ENCODE measurements at regions not wholly inside any gene's neighbourhood (a gene's known extent, or its start where the extent isn't known, plus 50 kb on each side); places are given as distances from the start of the nearest gene placed in this dataset.

DNA sequence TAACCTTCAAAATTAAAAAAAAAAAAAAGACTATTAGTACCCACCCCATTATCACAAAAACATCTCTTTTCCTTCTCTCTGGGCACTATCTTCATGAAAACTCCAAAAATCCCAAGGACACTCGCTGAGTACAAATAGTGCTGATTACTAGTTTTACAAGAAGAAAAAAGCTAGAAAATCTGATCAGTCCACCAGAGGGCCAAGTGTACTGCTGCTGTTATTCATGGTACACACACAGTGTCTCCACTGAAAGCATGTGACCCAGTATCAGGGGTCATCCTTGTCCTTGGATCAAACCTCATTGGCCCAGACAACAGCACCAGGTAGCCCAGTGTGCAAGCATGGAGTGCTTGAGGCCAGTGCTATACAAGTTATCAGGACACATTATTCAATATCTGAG, 382.7 kb upstream of the KLHL29 start:
- intact Hi-C loops (cut with micrococcal nuclease) = no loop called here

DNA sequence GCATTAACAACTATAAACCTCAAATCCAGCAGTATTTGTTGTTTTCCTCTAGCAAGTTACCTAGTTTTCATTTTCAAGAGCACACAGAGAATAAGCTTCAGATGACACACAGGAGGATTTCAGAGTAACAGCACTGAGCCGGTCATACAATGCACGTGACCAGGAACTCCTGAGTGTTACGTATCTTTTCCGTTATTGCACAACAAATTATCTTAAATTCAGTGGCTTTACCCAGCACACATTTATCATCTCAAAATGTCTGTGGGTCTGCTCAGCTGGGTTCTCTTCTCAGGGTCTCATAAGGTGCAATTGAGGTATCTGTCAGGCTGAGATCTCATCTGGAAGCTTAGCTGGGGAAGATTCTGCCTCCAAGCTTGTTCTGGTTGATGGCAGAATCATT, 379.5 kb upstream of the KLHL29 start:
- intact Hi-C loops (cut with micrococcal nuclease) = no loop called here

DNA sequence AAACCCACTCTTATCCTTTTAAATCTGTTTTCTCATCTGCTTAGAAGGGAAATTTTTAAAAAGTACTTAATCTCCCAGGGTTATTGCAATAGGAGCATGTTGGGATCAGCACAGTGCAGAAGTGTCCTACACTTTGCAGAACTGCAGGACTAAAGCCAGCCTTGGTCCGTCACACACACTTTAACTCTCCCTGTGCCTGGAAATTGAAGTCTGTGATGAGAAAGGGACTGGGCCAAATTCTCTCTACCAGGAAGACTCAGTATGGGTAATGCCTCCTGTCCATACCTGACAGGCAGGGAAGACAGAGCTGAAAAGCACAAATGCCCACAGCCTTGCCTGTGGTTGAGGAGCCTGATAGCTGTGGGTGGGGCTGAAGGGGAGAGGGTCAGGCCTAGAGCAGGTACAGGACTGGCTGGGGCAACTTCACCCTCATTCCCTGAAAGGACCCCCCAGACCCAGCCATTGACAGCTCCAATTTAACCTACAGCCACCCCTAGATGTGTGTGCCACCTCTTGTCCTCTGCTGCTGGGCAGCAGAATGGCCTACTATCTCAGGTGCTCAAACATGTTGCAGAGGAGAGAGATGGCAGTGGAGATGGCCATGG, 377.2 kb upstream of the KLHL29 start:
- intact Hi-C loops (cut with micrococcal nuclease) = no loop called here

DNA sequence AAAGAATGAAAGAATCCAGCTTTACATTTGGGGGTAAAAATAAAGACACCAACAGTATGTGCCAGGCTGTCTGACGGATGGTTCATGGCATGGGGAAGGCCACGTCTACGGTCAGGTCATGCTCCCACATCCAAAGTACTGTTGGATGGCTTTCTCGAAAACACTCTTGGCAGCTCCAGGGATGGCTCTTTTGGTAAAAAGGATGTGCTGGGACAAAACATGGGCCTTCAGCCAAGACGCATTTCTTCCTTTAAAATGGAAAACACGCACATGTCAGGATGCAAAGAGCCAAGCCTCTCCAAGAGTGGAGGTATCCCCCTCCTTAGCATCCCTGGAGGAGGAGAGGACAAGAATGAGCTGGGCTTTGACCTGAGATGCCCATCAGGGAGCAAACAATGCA, 376.5 kb upstream of the KLHL29 start:
- intact Hi-C loops (cut with micrococcal nuclease) = no loop called here

DNA sequence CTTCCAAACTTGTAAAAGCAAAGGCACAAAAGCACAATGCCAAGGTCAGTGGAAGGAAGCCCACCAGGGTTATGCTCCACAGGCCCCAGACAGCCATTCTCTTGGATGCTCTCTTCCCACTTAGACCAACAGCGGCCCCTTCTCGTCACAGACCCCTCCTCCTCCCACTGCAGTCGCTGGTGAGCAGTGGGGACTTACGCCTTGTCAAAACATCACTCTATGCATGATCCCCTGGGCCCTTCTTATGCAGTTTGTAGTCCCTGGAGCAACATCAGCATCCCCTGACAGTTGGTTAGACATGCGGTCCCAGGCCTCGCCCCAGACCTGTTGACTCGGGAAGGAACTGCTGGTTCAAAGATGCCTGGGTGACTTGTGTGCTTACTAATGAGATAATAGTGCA, 376.0 kb upstream of the KLHL29 start:
- intact Hi-C loops (cut with micrococcal nuclease) = no loop called here

DNA sequence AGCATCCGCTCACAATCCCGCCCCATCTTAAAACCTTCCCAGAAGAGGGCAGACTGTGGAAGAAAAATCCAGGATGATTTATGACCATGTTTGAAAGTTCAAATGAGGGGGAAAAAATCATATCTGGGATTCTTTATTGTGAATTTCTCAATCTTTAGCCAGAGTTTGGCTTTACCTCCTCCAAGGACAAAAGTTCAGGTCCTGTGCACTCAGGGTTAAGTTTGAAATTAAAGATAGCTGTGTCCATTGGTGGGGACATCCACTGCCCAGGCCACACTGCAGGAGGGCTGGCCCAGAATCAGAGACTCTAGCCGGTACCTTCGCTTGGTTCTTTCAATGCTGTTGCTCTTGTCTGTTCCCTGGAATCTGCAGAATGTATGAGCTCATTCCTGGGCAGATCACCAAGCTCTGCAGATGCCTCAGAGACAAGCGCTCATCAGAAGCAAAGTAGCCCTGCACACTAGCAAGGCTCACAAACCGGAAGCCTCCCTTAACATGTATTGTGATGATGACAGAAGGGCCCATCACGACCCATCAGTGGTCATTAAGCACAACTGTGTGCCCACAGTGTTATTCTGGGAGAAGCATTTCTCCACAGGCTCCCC, 375.3 kb upstream of the KLHL29 start:
- intact Hi-C loops (cut with micrococcal nuclease) = no loop called here

DNA sequence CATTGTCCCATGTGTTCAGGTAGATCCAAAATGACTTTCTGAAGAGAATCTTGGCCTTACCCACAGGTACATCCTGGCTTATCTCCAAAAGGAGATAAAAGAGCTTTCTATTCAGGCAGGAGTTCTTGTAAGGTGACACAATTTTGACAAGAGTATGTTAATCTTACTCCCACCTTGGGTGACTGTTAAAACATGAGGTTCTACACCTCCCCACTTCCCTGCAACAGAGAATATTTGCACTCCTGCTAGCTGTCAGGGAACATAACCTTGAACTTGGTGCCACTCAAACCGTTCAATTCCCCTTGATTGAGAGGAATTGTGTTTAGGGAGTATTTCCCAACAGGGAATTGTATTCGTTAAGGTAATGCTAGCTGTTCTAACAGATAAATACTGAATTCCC, 372.5 kb upstream of the KLHL29 start:
- intact Hi-C loops (cut with micrococcal nuclease) = no loop called here

DNA sequence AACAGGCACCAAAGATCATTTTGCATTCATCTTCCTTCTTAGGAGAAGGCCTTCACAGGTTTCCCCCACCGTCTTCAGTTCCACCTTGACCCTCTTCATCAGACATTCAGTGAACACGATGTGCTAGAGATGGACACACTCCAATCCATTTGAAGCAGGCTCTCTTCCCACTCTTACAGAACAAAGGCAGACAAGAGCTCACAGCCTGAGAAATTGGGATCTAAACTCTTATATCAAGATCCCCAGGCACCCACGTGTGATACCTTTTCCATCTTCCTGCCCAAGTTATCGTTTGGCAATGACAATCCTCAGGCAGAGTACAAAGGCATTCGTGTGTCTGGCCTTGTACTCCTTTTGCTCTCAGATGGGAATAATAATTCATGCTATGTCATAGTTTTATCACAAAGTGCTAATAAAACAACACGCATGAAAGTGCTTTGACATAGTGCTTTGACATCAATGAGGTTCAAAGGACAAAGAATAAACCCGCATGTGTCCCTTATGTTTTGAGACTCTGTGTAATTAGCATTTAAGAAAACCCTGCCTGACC, 369.3 kb upstream of the KLHL29 start:
- intact Hi-C loops (cut with micrococcal nuclease) = no loop called here

DNA sequence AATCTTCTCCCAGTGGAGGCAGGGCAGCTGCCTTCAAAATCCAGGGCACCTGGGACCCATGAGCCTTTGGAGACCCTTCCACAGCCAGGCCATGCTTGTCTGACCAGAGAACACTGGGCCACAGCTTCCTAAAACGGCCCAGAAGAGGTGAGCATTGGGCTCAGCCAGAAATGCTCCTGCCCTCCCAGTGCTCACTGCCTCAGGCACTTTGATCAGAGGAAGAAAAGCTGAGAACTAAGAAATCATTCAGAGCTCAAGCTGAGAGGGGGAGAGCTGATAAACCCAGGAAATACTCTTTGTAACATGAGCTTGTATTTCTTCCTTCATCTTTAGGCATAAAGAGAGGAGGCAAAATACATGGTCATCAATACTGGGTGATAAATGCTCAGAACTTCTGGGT, 365.5 kb upstream of the KLHL29 start:
- intact Hi-C loops (cut with micrococcal nuclease) = no loop called here

DNA sequence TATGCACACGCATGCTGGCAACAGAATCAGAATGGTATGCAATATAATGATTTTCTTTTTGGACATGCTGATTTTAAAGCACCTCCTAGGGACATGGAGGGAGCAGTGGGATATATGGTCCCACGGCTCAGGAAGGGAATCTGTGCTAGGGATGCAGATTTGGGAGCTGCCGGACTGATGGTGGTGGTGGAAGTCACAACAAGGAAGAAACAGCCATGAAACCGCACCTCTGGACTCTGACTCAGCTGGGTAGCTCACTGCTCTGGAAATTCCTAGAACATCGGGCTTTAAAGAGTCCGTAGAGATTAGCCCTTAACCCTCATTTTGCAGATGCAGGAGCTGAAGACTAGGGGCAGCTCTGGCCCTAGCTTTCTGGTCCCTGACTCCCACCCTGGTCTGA, 364.3 kb upstream of the KLHL29 start:
- intact Hi-C loops (cut with micrococcal nuclease) = no loop called here

DNA sequence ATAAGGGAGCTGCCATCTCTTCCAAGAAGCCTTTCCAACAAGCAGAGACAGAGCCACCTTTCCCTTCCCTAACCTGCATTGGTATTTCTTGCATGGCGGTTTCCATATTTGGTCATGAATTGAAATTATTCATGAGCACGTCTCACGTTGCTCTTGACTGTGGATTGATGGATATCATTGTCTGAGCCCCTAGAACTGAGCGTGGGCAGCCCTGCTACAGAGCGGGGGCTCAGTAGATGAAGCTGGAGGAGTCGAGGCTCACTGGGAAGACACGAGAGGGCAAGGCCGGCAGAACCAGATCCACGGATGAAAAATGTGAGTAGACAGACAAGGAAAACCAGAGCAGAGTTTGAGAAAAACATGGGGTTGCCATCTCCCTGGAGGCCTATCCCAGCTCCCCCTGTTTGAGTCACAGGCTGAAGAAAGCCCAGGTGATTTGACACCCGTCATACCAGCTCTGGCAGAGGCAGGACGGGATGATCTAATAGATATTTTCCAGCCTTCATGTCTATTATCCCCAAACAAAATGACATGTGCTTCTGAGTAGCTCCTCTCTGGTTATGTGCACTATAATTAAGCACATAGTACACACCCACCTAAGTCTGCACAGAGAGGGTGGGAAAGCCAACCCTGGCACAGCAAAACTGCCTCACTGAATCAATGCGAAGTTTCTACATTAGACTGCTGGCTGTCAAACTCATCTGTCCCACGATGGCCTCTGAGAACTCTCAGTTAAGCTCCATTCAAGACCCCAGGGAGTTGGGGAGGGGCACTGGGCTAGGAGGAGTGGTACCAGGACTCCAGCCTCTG, 363.5 kb upstream of the KLHL29 start:
- intact Hi-C loops (cut with micrococcal nuclease) = no loop called here

DNA sequence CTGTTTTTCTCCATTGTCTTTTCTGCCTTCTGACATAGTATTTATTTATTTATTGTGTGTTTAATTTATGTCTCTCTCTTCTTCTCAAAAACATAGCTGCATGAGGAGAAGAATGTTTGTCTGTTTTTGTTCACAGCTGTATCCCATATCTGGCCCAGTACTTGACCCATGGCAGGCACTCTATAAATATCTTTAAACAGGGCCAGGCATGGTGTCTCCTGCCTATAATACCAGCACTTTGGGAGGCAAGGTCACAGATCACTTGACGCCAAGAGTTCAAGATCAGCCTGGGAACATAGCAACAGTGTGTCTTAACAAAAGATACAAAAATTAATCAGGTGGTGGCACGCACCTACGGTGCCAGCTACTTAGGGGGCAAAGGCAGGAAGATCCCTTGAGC, 361.3 kb upstream of the KLHL29 start:
- intact Hi-C loops (cut with micrococcal nuclease) = no loop called here

DNA sequence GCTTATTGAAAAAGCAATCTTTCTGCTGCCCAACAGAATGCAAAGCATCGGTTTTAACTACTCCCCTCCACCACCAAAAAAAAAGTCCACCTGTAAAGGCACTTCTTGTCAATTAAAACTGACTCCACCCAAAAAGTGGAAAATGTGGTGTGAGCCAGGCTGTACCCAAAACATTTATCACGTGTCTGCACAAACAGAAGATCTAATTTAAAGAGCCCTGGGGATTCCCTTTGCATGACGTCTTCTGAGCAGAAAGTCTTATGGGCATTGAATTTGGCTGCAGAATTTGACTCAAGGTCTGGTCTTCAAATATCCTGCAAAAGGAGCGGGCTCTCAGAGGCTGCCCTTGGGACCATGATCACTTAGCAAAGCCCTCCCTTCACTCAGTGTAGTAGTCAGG, 358.3 kb upstream of the KLHL29 start:
- intact Hi-C loops (cut with micrococcal nuclease) = no loop called here

DNA sequence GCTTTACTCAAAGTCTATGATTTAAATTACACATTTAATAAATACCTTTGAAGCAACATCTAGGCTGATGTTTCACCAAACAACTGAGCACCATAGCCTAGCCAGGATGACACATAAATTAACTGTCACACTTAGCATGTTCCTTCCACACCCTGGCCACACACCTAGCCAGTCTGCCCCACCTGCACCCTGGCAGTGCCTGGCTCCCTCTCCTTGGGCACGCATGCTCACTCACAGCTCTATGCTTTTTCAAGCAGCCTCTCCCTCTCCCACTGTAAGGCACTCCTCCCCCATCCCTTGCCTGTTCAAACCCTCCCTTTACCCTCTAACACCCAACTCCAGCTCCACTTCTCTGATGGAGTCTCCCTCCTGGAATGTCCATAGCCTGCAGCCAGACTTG, 357.6 kb upstream of the KLHL29 start:
- intact Hi-C loops (cut with micrococcal nuclease) = no loop called here

DNA sequence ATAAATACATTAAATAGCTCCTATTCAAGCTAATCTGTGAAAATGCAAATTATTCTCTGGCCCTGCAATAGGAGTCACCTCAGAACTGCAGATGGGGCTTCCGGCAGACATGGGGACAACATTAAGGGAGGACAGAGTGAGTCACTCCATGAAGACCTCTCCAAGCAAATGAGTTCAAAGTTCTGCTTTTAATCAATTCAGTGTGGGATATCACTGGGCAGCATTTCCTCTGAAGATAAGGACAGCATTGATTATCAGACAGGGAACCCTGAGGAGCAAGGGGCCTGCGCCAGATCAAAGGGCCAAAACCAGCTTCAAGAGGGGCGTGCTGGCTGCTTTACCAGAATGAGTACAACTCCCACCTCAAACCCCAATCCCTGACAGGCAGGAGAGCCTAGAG, 356.9 kb upstream of the KLHL29 start:
- intact Hi-C loops (cut with micrococcal nuclease) = no loop called here

DNA sequence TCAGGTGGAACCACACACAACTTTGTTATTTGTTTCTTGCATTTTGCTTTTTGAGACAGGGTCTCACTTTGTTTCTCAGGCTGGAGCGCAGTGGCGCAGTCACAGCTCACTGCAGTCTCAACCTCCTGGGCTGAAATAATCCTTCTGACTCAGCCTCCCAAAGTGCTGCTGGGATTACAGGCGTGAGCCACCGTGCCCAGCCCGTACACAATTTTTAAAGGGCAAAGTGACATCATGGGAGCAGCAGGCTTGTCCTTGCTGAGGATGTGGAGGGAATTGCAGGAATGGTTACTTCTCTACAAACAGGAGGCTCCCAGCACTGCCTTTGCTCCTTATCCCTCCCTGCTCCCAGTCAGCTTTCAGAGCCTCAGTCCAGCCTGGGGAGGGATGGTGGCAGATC, 355.9 kb upstream of the KLHL29 start:
- intact Hi-C loops (cut with micrococcal nuclease) = no loop called here

DNA sequence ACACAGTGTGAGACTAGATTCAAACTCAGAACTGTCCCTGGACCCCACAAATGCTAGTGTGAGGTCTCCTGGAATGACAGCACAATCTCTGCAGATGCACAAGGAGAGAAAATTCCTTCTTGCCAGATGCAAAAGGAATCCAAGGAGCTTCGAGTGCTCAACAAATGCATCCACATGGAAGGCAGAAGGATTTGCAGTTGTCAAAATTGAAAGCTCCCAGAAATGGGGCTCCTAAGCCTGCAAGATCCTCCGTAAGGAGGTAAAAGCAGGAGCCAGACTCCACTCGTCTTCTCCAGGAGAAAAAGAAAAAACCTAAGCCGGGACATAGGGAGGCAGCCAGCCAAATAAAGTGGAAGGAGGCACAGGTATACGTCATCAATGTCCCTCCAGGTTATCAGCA, 355.0 kb upstream of the KLHL29 start:
- intact Hi-C loops (cut with micrococcal nuclease) = no loop called here

DNA sequence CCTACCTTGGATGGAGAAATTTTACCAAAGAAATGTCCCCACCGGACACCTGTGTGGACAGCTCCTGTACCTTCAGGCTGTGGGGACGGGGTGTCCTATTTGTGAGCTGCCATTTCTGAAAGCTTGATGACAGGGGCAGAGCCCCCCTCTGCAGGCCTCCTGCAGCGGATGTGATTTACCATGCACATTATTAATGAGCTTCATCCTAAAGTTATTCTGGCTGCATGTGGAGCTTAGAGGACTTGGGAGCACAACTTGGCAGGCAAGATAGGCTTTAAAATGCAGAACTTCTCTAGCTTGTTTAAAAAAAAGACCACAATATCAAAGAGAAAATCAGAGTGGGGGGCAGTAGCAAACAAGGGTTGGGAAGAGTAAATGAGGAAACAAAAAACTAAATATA, 350.0 kb upstream of the KLHL29 start:
- intact Hi-C loops (cut with micrococcal nuclease) = loop anchor here (1.0 kb wide), 1 partner anchor 29 kb away; no protein-coding TSS in a partner anchor

DNA sequence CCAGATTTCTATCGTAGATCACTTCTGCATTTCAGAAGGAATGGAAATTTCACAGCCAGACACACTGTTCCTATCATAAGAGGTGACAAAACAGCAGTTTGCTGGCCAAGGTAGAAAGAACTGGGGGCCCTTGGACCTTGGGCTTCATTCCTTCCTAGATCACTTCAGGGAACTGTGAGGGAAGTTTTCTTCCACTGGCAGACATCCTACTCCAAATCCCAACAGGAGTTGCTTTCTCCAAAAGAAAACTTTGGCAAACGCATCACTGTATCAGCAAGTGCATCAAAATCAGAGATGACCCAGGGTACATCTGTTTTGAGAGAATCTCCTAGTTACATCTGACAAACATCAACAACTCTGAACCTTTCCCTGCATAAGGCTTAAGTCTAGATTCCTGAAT, 348.4 kb upstream of the KLHL29 start:
- intact Hi-C loops (cut with micrococcal nuclease) = no loop called here

DNA sequence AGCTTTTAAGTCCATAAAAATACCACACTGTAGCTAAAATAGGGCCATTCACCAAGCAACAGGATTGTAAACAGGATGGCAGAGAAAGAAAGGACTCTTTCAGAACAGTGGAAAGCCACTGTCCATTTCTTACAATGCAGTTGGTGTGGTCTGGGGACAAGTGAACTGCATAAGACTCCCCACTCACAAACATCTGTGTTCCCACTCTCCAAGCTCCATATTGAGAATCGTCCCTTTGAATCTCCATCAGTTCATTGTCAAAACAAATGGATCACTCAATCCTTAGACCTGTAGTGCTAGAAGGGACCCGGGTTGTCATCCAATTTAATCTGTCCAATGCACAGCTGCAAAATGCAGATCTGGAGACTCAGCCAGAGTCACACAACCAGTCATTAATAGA, 347.4 kb upstream of the KLHL29 start:
- intact Hi-C loops (cut with micrococcal nuclease) = no loop called here

DNA sequence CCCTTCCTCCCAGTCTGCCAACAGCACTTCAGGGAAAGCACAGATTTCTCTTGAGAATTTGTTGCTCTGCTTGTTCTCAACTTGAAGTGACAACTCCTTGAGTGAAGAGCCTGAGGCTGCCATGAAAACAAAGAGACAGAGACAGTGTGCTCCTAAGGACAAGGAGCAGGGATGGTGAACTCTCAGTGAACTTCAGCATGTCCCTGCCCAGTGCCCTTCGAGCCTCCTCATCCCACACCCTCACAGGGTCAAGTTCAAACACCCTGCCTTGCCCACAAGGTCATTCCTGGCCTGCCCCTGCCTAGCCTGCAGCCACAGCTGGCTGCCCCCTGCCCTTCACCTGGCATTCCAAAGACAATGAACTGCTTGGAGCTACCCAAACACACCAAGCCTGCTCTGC, 343.5 kb upstream of the KLHL29 start:
- intact Hi-C loops (cut with micrococcal nuclease) = no loop called here

DNA sequence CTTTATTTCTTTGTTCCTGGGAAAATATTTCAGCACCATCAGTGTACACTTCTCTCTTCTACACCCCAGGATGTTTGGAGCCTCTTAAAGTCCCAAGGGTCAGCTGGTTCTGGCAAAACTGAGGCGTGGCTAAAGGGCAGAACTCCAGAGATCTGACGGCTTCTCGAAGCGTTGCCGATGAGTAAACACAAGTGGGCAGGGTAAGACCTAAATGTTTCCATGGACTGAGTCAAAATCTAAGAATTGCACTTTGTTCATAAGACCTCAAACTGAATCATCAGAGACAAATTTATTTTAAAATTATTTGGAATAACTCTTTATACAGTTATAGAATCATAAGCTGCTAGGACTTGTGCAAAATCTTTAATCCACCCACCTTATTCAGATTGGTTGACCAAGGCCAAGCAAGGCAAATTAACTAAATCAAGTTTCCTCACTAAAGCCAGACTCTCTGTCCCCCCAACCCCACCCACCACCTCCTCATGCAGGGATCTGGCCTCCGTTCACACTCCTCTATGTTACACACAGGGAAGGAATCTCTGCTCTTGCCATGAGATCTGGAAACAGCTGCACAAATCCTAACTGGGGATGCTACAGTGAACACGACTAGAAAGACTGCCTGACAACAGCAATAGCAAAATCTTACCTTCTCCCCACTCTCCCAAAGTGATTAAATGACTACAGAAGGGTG, 342.6 kb upstream of the KLHL29 start:
- intact Hi-C loops (cut with micrococcal nuclease) = no loop called here
